ENCODE measurements at regions not wholly inside any gene's neighbourhood (a gene's known extent, or its start where the extent isn't known, plus 50 kb on each side); places are given as distances from the start of the nearest gene placed in this dataset.

GRCh38 chrX:1743663-1744062 is 128.8 kb downstream of the ASMT start:
- H3K27me3 ChIP-seq (replicated peaks in 1 of 7) = no peaks in the 10 kb centered on the region
- WGBS, 5 donors = 21 to 41% (median 30%) methylated on average over 2 of the region's 2 CpGs
- no peaks in the 10 kb centered on the region for H3K4me1 ChIP-seq
- no peak overlapping the region for H3K4me3 ChIP-seq
- DNase-seq = no peak
- H3K36me3 ChIP-seq = peaks cover 0 to 10% (median 3%) of the 10 kb centered on the region in 6 donors
- intact Hi-C loops (cut with DNase I; ENCODE audit: low total_unique reads) = no loop called here
- no peak for TF ChIP-seq POLR2A (IDR thresholded peaks at IDR 0.05)
- TF ChIP-seq POLR2AphosphoS5 (IDR thresholded peaks at IDR 0.05) = no peak
- TF ChIP-seq CTCF (IDR thresholded peaks at IDR 0.05 in 8 of 11, conservative IDR thresholded peaks at IDR 0.05 in 3 of 11) = no peak
- H3K27ac ChIP-seq = no peak overlapping the region
- peaks cover 0 to 29% (median 25%) of the 10 kb centered on the region in 8 donors for H3K9me3 ChIP-seq

GRCh38 chrX:1748408-1748807 is 133.5 kb downstream of the ASMT start:
- no peaks in the 10 kb centered on the region for H3K4me1 ChIP-seq
- peaks cover 0 to 4% (median 0%) of the 10 kb centered on the region in 6 donors for H3K36me3 ChIP-seq
- H3K9me3 ChIP-seq = peaks cover 0 to 36% (median 25%) of the 10 kb centered on the region in 8 donors
- WGBS, 5 donors = 53 to 90% (median 85%) methylated on average over 3 of the region's 3 CpGs
- no peak for TF ChIP-seq POLR2AphosphoS5 (IDR thresholded peaks at IDR 0.05)
- no peak for TF ChIP-seq CTCF (IDR thresholded peaks at IDR 0.05 in 8 of 11, conservative IDR thresholded peaks at IDR 0.05 in 3 of 11)
- TF ChIP-seq POLR2A (IDR thresholded peaks at IDR 0.05) = no peak
- no peak overlapping the region for H3K4me3 ChIP-seq
- H3K27ac ChIP-seq = no peak overlapping the region
- DNase-seq = no peak
- no peaks in the 10 kb centered on the region for H3K27me3 ChIP-seq (replicated peaks in 1 of 7)
- intact Hi-C loops (cut with DNase I; ENCODE audit: low total_unique reads) = no loop called here

- no peak overlapping the region for H3K4me3 ChIP-seq
- peaks cover 0 to 25% (median 14%) of the 10 kb centered on the region in 8 donors for H3K9me3 ChIP-seq
- H3K27me3 ChIP-seq (replicated peaks in 1 of 7) = no peaks in the 10 kb centered on the region
- H3K27ac ChIP-seq = no peak overlapping the region
- WGBS, 5 donors = 78 to 87% (median 80%) methylated on average over 7 of the region's 7 CpGs
- TF ChIP-seq POLR2AphosphoS5 (IDR thresholded peaks at IDR 0.05) = no peak
- TF ChIP-seq CTCF (IDR thresholded peaks at IDR 0.05 in 8 of 11, conservative IDR thresholded peaks at IDR 0.05 in 3 of 11) = no peak
- no peak for TF ChIP-seq POLR2A (IDR thresholded peaks at IDR 0.05)
- peaks cover 0 to 3% (median 0%) of the 10 kb centered on the region in 6 donors for H3K36me3 ChIP-seq
- no peaks in the 10 kb centered on the region for H3K4me1 ChIP-seq
- intact Hi-C loops (cut with DNase I; ENCODE audit: low total_unique reads) = no loop called here
- DNase-seq = no peak
Observed at GRCh38 chrX:1749499-1749898, 134.6 kb downstream of the ASMT start.

GRCh38 chrX:1750267-1750666 is 135.4 kb downstream of the ASMT start:
- TF ChIP-seq POLR2A (IDR thresholded peaks at IDR 0.05) = no peak
- TF ChIP-seq CTCF (IDR thresholded peaks at IDR 0.05 in 8 of 11, conservative IDR thresholded peaks at IDR 0.05 in 3 of 11) = no peak
- no peak for TF ChIP-seq POLR2AphosphoS5 (IDR thresholded peaks at IDR 0.05)

More at GRCh38 chrX:1750267-1750666, 135.4 kb downstream of the ASMT start:
- intact Hi-C loops (cut with DNase I; ENCODE audit: low total_unique reads) = no loop called here
- no peak overlapping the region for H3K27ac ChIP-seq
- WGBS, 5 donors = 51 to 83% (median 61%) methylated on average over 5 of the region's 5 CpGs
- no peak for DNase-seq
- H3K9me3 ChIP-seq = peaks cover 0 to 21% (median 10%) of the 10 kb centered on the region in 8 donors
- no peaks in the 10 kb centered on the region for H3K36me3 ChIP-seq
- no peaks in the 10 kb centered on the region for H3K27me3 ChIP-seq (replicated peaks in 1 of 7)
- no peak overlapping the region for H3K4me3 ChIP-seq
- no peaks in the 10 kb centered on the region for H3K4me1 ChIP-seq

All from spleen (tissue), 11 donors.